Glutamatergic neuron (in vitro differentiated cells): ENCODE measurements at regions not wholly inside any gene's neighbourhood (a gene's known extent, or its start where the extent isn't known, plus 50 kb on each side); places are given as distances from the start of the nearest gene placed in this dataset.

ENCODE experiments used
- DNase-seq: peaks from one replicate; pipeline ENCODE4 v3.0.0; 2022
- H3K27ac Mint-ChIP-seq: one replicate; pipeline ENCODE4 v1.8.0; 2020; ENCODE audit warnings: mild to moderate bottlenecking, mixed read lengths, inconsistent platforms; ENCODE audit not compliant: unreplicated experiment
- H3K27me3 Mint-ChIP-seq: one replicate; pipeline ENCODE4 v1.8.0; 2020; ENCODE audit warnings: mild to moderate bottlenecking, moderate library complexity, mixed read lengths, inconsistent platforms; ENCODE audit not compliant: unreplicated experiment
- H3K36me3 Mint-ChIP-seq: one replicate; pipeline ENCODE4 v1.8.0; 2020; ENCODE audit warnings: mild to moderate bottlenecking, mixed read lengths, inconsistent platforms; ENCODE audit not compliant: unreplicated experiment
- H3K4me1 Mint-ChIP-seq: one replicate; pipeline ENCODE4 v1.8.0; 2020; ENCODE audit warnings: mild to moderate bottlenecking, low read depth, mixed read lengths, inconsistent platforms; ENCODE audit not compliant: unreplicated experiment
- H3K4me3 Mint-ChIP-seq: one replicate; pipeline ENCODE4 v1.8.0; 2020; ENCODE audit warnings: mild to moderate bottlenecking, mixed read lengths, inconsistent platforms; ENCODE audit not compliant: unreplicated experiment
- H3K9me3 Mint-ChIP-seq: one replicate; pipeline ENCODE4 v1.8.0; 2020; ENCODE audit warnings: mild to moderate bottlenecking, moderate library complexity, mixed read lengths, inconsistent platforms; ENCODE audit not compliant: unreplicated experiment
- CTCF ChIP-seq: fragments of 200-600 bp; sonication (generic); IDR thresholded peaks from one replicate; pipeline ENCODE4 v1.5.0; 2021; ENCODE audit not compliant: partially characterized antibody, unreplicated experiment

- Mint-ChIP-seq H3K36me3 (no peaks in the 10 kb centered on the region), H3K27me3 (peaks cover 4% of the 10 kb centered on the region), H3K9me3 (no peaks in the 10 kb centered on the region), H3K4me1 (no peaks in the 10 kb centered on the region), H3K4me3 (no peak overlapping the region), H3K27ac (no peak overlapping the region)
- no peak for TF ChIP-seq CTCF
- DNase-seq, result no peak
These were observed 52.7 kb upstream of the GDNF start for GRCh38 chr5:37892586-37892985.

- Mint-ChIP-seq H3K36me3 (no peaks in the 10 kb centered on the region), H3K27me3 (peaks cover 4% of the 10 kb centered on the region), H3K4me3 (no peak overlapping the region), H3K9me3 (no peaks in the 10 kb centered on the region), H3K27ac (no peak overlapping the region), H3K4me1 (no peaks in the 10 kb centered on the region)
- no peak for TF ChIP-seq CTCF
- no peak for DNase-seq
These were observed 52.0 kb upstream of the GDNF start for GRCh38 chr5:37891832-37892231.

- Mint-ChIP-seq H3K27ac (no peak overlapping the region), H3K4me1 (peaks cover 2% of the 10 kb centered on the region), H3K4me3 (no peak overlapping the region), H3K36me3 (no peaks in the 10 kb centered on the region), H3K9me3 (no peaks in the 10 kb centered on the region), H3K27me3 (peaks cover 6% of the 10 kb centered on the region)
- no peak for TF ChIP-seq CTCF
- DNase-seq, result no peak
These were observed 49.9 kb upstream of the GDNF start for GRCh38 chr5:37889612-37890317.
